HPDE6-E6E7 (cell line): ENCODE measurements at regions not wholly inside any gene's neighbourhood (a gene's known extent, or its start where the extent isn't known, plus 50 kb on each side); places are given as distances from the start of the nearest gene placed in this dataset.
"Not testable (repeated sequence)": the region's sequence is repeated elsewhere in the genome, so short reads cannot be mapped to it uniquely, and the experiment has no call there.

Experiments used
- DNase-seq: peaks from one replicate; pipeline ENCODE4 v3.0.0; 2011; ENCODE audit warnings: missing footprints; ENCODE audit errors: extremely low spot score

GRCh38 chr7:81051811-81052413, 133.1 kb upstream of the SEMA3C start:
- DNase-seq, result no peak

DNA sequence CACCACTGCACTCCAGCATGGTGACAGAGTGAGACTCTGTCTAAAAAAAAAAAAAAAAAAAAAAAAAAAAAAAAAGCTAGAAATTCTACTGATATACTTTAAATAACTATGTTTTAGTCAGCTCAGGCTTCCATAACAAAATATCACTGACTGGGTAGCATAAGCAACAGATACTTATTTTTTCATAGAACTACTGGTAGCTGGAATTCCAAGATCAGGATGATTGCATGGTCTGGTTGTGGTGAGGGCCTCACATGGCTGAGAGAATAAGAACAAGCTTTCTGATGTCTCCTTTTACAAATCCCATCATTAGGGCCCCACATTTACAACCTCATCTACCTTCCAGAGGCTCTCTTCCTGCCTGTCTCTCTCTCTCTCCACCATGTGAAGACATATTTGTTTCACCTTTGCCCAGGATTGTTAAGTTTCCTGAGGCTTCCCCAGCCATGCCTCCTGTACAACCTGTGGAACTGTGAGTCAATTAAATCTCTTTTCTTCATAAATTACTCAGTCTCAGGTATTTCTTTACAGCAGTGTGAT, 126.7 kb upstream of the SEMA3C start:
- no peak for DNase-seq

GRCh38 chr7:81042646-81043045, 123.8 kb upstream of the SEMA3C start:
- not testable (repeated sequence) for DNase-seq

DNA sequence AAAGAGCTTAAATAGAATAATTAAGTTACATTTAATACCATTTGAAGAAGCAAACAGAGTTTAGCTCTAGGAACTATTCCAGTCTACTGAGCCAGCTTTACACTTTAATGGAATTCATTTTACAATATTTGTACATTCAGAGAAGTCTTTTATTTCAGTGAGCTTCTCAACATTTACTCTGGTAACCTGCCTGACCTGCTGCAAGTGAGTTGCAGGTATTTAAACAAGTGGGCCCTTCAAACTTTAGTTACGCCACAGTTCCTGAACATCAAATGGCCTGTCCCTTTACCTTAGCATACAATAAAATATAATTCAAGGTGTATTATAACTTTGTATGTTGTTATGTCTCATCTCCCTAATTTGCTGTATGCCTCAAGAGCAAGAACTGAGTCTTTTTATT, 121.6 kb upstream of the SEMA3C start:
- DNase-seq, result no peak

DNA sequence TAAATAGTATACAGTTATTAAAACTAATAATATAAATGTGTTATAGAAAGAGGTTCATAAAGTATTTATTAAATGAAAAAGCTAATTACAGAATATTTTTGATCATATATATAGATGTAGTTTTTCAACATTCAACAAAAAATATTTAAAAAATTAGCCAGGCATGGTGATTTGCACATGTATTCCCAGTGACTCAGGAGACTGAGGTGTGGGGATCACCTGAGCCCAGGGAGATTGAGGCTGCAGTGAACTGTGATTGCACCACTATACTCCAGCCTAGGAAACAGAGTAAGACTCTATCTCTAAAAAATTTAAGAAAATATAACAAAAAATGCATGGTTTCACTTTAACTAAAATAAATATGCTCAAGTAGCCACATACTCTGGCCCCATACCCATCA, 118.0 kb upstream of the SEMA3C start:
- DNase-seq, result no peak

- DNase-seq, result no peak
Observed at GRCh38 chr7:81036057-81036456, 117.2 kb upstream of the SEMA3C start.

DNA sequence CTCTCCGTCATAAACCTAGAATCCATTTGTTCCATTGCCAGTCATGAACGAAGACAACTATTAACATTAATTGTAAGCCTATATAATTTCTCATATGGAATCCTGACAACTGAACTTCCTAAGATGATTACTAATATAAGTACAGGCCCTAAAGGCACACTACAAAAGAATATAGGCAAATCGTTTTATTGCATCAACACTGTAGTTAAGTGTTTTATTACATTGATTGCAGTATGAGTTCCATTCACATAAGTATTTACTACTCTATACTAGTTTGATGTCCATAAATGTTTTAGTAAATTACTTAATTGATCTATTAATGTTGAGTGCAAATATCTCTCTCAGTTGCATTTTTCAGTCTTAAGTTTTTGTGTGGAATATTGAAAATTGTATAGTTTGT, 113.1 kb upstream of the SEMA3C start:
- DNase-seq, result no peak

GRCh38 chr7:81031243-81031642, 112.4 kb upstream of the SEMA3C start:
- no peak for DNase-seq

GRCh38 chr7:81030472-81030871, 111.6 kb upstream of the SEMA3C start:
- DNase-seq, result no peak

DNA sequence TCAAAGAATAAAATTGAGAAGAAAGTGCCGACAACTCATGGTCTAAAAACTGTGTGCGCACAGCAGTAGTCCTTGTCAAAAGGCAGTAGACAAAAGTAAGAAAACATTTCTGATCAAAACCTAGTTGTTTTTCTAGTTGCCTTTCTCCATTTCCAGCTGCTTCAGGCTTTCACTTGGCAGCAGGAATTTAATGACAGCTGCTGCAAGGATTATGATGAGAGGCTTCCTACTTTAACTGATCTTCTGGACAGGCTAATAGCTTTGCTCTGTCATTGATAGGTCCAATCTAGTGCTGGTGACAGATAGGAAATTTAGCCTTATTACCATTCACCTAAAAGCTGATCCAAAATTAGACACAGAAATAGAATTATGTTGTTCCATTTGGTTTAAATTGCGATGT, 110.7 kb upstream of the SEMA3C start:
- DNase-seq, result no peak

DNA sequence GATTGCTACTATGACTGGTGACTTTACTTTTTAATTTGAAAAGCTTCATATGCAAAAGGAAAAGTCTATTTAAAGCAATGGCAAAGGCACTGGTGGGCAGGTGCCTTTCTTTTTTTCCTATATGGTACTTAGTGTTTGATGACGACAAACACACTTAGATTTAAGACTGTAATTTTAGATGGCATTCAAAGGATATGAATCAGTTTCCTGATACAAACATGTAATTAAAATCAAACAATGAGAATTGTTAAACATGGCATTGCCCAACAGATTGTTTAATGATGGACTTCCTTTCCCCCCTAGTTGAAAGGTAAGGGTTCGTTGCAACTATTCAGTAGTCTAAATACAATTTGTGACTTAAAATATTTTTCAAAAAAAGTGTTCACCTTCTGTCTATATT, 106.5 kb upstream of the SEMA3C start:
- DNase-seq, result no peak

- no peak for DNase-seq
Observed at GRCh38 chr7:81014908-81015307, 96.1 kb upstream of the SEMA3C start.

- DNase-seq, result peak; percentile 35
Observed at GRCh38 chr7:81014266-81014665, 95.4 kb upstream of the SEMA3C start.

DNA sequence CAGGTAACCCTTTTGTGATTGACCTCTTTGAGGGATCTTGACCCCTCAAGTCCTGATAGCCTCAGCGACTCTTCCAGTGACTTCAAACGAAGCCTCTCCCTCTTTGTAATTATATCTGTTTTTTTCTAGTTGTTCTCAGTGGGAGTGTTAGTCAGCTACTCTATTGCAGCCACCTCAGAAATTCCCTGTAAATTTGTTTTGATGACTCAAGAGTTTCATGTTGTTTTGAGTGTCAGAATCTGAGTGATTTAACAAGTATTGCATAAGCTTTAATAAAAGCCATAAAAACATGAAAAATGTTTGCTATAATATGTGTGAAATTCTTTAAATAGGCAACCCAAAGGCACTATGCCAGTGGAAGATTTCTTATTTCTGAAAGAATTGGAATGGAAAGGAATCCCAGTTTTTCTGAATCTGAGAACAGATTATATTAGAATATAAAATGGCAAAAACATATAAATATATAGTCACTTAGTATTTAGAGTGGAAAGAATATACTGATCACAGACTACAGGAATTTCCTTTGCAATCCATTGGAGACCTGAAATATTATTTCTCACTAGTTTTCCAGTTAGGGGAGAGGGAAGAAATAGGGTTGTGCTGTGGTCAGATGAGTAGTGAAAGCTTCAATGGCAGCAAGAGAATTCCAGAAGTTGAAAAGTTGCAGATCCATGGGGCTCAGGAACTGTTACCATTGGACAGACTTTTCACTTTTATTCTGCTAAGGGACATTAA, 94.4 kb upstream of the SEMA3C start:
- peak; percentile 55 for DNase-seq

- no peak for DNase-seq
Observed at GRCh38 chr7:81008901-81009300, 90.0 kb upstream of the SEMA3C start.

DNA sequence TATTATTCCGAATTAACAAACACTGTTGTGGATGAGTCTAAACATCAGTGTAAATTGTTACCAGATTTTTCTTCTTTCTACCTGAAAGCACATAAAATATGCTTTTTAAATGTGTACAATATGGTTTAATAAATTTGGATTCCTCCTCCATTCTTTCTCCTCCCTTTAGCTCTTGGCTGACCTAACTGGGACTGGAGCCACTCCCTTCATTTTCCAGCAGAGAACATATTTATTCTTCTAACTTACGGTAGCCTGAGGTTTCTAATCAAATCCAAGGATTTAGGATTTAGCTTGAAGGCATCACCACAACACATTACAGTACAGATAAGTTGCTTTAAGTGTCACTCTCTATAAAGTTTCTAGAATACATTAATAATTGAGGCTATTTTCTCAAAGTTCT, 88.2 kb upstream of the SEMA3C start:
- DNase-seq, result no peak

- no peak for DNase-seq
Observed at GRCh38 chr7:81005254-81005653, 86.4 kb upstream of the SEMA3C start.

GRCh38 chr7:81004098-81004497, 85.2 kb upstream of the SEMA3C start:
- no peak for DNase-seq

DNA sequence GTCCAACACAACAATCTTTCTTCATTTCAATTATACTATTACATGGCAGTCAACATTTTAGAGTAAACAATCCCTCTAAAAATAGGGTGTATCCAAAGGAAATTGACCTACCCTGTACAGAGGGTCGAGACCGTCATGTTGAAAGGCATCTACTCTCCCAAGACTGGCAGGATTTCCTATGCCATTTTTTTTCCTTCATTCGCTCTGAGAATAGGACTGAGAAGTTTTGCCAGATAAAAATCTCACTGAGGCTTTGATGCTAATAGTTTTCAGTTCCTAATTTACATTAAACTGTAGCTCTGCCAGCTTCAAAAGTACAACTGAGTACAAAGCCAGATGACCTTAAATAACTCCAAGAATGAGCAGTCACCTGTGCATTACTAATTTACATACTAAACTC, 84.5 kb upstream of the SEMA3C start:
- DNase-seq, result no peak

DNA sequence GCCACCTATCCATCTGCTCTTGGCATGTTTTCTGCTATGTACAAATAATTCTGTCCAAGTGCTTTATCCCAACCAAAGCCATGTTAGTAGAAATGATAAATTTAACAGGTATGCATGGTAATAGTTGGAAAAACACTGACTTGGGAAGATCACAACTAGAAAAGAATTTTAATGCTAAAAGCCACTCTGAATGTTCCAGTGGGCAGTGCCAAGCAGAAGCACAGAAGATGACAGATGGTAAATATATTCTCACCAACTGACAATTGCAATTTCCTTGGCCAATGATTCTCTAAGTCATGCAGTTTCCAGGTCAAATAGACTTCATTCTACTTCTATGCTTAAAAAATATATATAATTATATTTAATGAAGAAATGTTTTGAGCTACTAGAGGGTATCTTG, 83.6 kb upstream of the SEMA3C start:
- no peak for DNase-seq

DNA sequence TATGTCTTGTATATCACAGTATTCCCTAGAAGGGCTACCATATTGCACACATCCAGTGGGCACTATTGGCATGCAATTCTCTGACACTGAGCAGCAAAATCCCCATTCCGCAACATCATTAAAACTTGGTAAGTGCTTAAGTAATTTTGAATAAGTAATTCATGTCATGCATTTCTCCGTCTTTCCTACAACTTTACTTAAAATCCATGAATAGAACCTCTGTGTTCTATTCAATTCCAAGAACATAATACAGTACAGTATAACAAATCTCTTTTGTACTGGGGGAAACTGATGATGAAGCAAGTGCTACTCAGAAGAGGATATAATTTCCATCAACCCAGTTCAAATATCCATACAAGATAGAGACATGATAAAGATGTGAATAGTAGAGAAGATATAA, 80.9 kb upstream of the SEMA3C start:
- DNase-seq, result no peak

GRCh38 chr7:80999100-80999499, 80.2 kb upstream of the SEMA3C start:
- no peak for DNase-seq

GRCh38 chr7:80997841-80998240, 79.0 kb upstream of the SEMA3C start:
- DNase-seq, result no peak

DNA sequence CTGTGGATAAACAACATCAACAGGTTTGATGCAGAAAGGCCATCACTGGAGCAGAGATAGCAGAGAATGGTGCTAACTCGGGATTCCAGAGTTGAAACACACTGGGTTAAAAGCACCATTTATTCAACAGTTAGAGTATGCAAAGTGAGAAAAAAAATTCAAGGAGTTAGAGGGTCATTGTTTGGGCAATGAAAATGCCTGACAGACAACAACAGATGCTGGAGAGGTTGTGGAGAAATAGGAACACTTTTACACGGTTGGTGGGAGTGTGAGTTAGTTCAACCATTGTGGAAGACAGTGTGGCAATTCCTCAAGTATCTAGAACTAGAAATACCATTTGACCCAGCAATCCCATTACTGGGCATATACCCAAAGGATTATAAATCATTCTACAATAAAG, 77.4 kb upstream of the SEMA3C start:
- not testable (repeated sequence) for DNase-seq
